ENCODE measurements at regions not wholly inside any gene's neighbourhood (a gene's known extent, or its start where the extent isn't known, plus 50 kb on each side); places are given as distances from the start of the nearest gene placed in this dataset.
A peak's percentile ranks its signal among the peaks of the same experiment; 100 is the strongest.

- no peak overlapping the region for H3K4me3 ChIP-seq (replicated peaks in 1 of 2; ENCODE audit: low read depth in 2 of 2, low read length in 2 of 2)
- no peak for DNase-seq (ENCODE audit: low read depth in 2 of 2)
- no peak for TF ChIP-seq CTCF (IDR thresholded peaks at IDR 0.05; ENCODE audit: low read depth, low read length)
Measured at GRCh38 chr11:28471537-28471936, 363.3 kb downstream of the METTL15 start.

- no peak for TF ChIP-seq CTCF (IDR thresholded peaks at IDR 0.05; ENCODE audit: low read depth, low read length)
- H3K4me3 ChIP-seq (replicated peaks in 1 of 2; ENCODE audit: low read depth in 2 of 2, low read length in 2 of 2), result no peak overlapping the region
- no peak for DNase-seq (ENCODE audit: low read depth in 2 of 2)
Measured at GRCh38 chr11:28470180-28470579, 362.0 kb downstream of the METTL15 start.

GRCh38 chr11:28466506-28466905 lies 358.3 kb downstream of the METTL15 start:
- TF ChIP-seq CTCF (IDR thresholded peaks at IDR 0.05; ENCODE audit: low read depth, low read length), result no peak
- no peak for DNase-seq (ENCODE audit: low read depth in 2 of 2)
- no peak overlapping the region for H3K4me3 ChIP-seq (replicated peaks in 1 of 2; ENCODE audit: low read depth in 2 of 2, low read length in 2 of 2)

GRCh38 chr11:28464252-28464867 lies 356.2 kb downstream of the METTL15 start:
- peak; percentile 41 to 47 for DNase-seq (ENCODE audit: low read depth in 2 of 2)
- H3K4me3 ChIP-seq (replicated peaks in 1 of 2; ENCODE audit: low read depth in 2 of 2, low read length in 2 of 2), result no peak overlapping the region
- TF ChIP-seq CTCF (IDR thresholded peaks at IDR 0.05; ENCODE audit: low read depth, low read length), result no peak

- H3K4me3 ChIP-seq (replicated peaks in 1 of 2; ENCODE audit: low read depth in 2 of 2, low read length in 2 of 2), result no peak overlapping the region
- DNase-seq (ENCODE audit: low read depth in 2 of 2), result peak in 1 of 2 donors; percentile 62
- no peak for TF ChIP-seq CTCF (IDR thresholded peaks at IDR 0.05; ENCODE audit: low read depth, low read length)
Measured at GRCh38 chr11:28463826-28464225, 355.6 kb downstream of the METTL15 start.

GRCh38 chr11:28461846-28462245 lies 353.7 kb downstream of the METTL15 start:
- DNase-seq (ENCODE audit: low read depth in 2 of 2), result peak; percentile 28 to 72
- no peak for TF ChIP-seq CTCF (IDR thresholded peaks at IDR 0.05; ENCODE audit: low read depth, low read length)
- no peak overlapping the region for H3K4me3 ChIP-seq (replicated peaks in 1 of 2; ENCODE audit: low read depth in 2 of 2, low read length in 2 of 2)

GRCh38 chr11:28461338-28461737 lies 353.1 kb downstream of the METTL15 start:
- TF ChIP-seq CTCF (IDR thresholded peaks at IDR 0.05; ENCODE audit: low read depth, low read length), result no peak
- H3K4me3 ChIP-seq (replicated peaks in 1 of 2; ENCODE audit: low read depth in 2 of 2, low read length in 2 of 2), result no peak overlapping the region
- DNase-seq (ENCODE audit: low read depth in 2 of 2), result peak; percentile 73 to 86
